Activated naive CD4-positive, alpha-beta T cell treated with anti-CD3 and anti-CD28 coated beads, Interleukin-2, amount 50 U/mL, for 72 hours (primary cell): ENCODE measurements at regions not wholly inside any gene's neighbourhood (a gene's known extent, or its start where the extent isn't known, plus 50 kb on each side); places are given as distances from the start of the nearest gene placed in this dataset.
"Not testable (repeated sequence)": the region's sequence is repeated elsewhere in the genome, so short reads cannot be mapped to it uniquely, and the experiment has no call there.

Experiments used
- ATAC-seq, 2 donors: fragments of 150-1000 bp; cut with Tn5 transposase; 2 replicates each; pipeline ENCODE4 v1.10.0; 2021; ENCODE audit warnings: mild to moderate bottlenecking in 2 of 2, moderate library complexity in 2 of 2
- DNase-seq, 2 donors: peaks; one replicate each; pipeline ENCODE4 v3.0.0; 2021 to 2022; ENCODE audit warnings: low spot score in 2 of 2
- H3K27ac Mint-ChIP-seq, 2 donors: one replicate each; pipeline ENCODE4 v1.8.0; 2022; ENCODE audit warnings: mild to moderate bottlenecking in 2 of 2, mixed read lengths in 2 of 2
- H3K36me3 Mint-ChIP-seq, 2 donors: one replicate each; pipeline ENCODE4 v1.8.0; 2022; ENCODE audit warnings: mixed read lengths in 2 of 2
- H3K9me3 Mint-ChIP-seq, 2 donors: one replicate each; pipeline ENCODE4 v1.8.0; 2022; ENCODE audit warnings: mixed read lengths in 2 of 2

GRCh38 chr5:17406423-17406838 lies 91.6 kb upstream of the TAF11L2 start:
- ATAC-seq (no peak), DNase-seq (no peak)
- H3K9me3 Mint-ChIP-seq, result peaks cover 0 to 4% of the 10 kb centered on the region in 2 donors
- H3K36me3 Mint-ChIP-seq, result no peaks in the 10 kb centered on the region
- H3K27ac Mint-ChIP-seq, result no peak overlapping the region

- H3K9me3 Mint-ChIP-seq, result peaks cover 0 to 4% of the 10 kb centered on the region in 2 donors
- no peaks in the 10 kb centered on the region for H3K36me3 Mint-ChIP-seq
- ATAC-seq, result no peak
- H3K27ac Mint-ChIP-seq, result no peak overlapping the region
- DNase-seq, result no peak
Observed at GRCh38 chr5:17411436-17412402, 86.3 kb upstream of the TAF11L2 start.

DNA sequence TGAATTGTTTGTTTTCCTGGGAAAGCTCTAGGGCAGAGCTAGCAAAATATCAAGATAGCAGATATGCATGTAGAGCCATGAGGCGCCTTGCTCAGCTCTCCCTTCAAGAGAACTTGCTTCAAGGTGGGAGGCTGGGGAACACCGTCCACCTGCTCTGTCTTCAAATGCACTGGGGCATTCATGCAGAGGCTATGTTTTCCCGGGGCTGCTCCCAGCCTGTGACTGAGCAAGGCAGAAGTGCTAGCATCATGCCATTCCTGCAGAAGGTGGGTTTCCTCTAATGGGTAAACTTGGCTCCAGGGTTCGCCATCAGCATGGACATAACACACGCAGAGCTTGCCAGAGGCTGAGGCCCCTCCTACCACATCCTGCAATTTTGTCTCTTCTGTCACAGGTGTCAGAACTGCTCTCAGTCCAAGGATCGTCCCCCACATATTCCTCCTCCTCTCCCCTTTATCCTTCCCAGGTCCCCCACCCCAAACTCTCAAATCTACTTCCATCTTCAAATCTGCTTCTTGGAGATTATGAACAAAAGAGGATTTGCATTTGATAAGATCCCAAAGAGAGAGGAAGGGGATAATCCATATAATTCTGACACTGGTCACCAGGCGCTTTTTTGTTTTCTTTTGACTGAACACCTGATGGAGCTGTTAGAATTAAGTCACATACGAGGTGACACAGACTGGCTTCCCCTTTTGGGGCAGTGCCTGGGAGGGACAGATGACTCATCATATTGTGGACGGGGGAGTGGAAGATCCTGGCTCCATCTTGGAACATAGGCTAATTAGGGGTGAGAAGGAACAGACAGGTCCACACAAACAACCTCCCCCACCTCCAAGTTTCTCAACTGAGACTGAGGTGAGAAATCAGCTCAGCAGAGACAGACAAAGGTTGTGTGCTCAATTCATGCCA lies 85.0 kb upstream of the TAF11L2 start:
- peaks cover 0 to 4% of the 10 kb centered on the region in 2 donors for H3K9me3 Mint-ChIP-seq
- ATAC-seq, result no peak
- no peak for DNase-seq
- no peaks in the 10 kb centered on the region for H3K36me3 Mint-ChIP-seq
- no peak overlapping the region for H3K27ac Mint-ChIP-seq

GRCh38 chr5:17413691-17414090 lies 84.3 kb upstream of the TAF11L2 start:
- DNase-seq, result no peak
- H3K27ac Mint-ChIP-seq, result no peak overlapping the region
- H3K9me3 Mint-ChIP-seq, result peaks cover 0 to 4% of the 10 kb centered on the region in 2 donors
- no peak for ATAC-seq
- no peaks in the 10 kb centered on the region for H3K36me3 Mint-ChIP-seq

- Mint-ChIP-seq H3K9me3 (peaks cover 0 to 4% of the 10 kb centered on the region in 2 donors), H3K27ac (no peak overlapping the region), H3K36me3 (no peaks in the 10 kb centered on the region)
- DNase-seq (no peak), ATAC-seq (no peak)
Observed at GRCh38 chr5:17415321-17415758, 82.7 kb upstream of the TAF11L2 start.

GRCh38 chr5:17416374-17416773 lies 81.7 kb upstream of the TAF11L2 start:
- H3K9me3 Mint-ChIP-seq, result not testable (repeated sequence)

GRCh38 chr5:17424674-17425073 lies 73.4 kb upstream of the TAF11L2 start:
- H3K27ac Mint-ChIP-seq, result no peak overlapping the region
- no peaks in the 10 kb centered on the region for H3K36me3 Mint-ChIP-seq
- no peak for DNase-seq
- no peak for ATAC-seq
- peaks cover 11 to 13% of the 10 kb centered on the region in 2 donors for H3K9me3 Mint-ChIP-seq

More at GRCh38 chr5:17416374-17416773, 81.7 kb upstream of the TAF11L2 start:
- DNase-seq, H3K27ac Mint-ChIP-seq, ATAC-seq, H3K36me3 Mint-ChIP-seq: not testable (repeated sequence)

DNA sequence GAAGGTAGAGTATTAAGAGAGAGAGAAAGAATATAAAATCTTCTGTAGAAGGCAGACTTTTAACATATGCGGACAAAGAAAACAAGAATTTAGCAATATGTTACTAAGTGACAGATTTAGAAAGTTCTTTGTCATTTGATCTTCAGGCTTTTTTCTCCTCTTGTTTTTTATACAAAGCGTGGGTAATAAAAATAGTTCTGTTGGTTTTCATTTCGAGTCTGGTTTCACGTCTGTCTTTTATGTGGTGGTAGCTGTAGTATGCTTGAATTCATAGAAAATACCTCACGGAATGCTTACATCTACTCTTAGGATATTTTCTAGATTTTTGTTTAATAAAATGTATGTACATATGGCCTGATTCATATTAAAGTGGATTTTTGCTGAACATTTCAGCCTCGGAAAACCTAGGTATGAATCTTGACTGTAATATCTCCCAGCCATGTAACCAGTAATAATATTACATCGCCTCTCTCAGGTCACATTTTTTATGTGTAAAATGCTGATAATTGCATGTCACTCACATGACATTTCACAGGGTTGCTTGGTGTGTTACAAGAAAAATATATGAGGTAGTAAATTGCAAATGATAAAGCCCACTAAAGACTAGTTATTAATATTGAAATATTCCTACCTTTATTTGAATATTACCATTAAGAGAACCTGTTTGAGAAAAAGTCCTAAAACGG lies 72.5 kb upstream of the TAF11L2 start:
- DNase-seq, result no peak
- no peak for ATAC-seq
- Mint-ChIP-seq H3K36me3 (no peaks in the 10 kb centered on the region), H3K27ac (no peak overlapping the region), H3K9me3 (peaks cover 11 to 16% of the 10 kb centered on the region in 2 donors)

DNA sequence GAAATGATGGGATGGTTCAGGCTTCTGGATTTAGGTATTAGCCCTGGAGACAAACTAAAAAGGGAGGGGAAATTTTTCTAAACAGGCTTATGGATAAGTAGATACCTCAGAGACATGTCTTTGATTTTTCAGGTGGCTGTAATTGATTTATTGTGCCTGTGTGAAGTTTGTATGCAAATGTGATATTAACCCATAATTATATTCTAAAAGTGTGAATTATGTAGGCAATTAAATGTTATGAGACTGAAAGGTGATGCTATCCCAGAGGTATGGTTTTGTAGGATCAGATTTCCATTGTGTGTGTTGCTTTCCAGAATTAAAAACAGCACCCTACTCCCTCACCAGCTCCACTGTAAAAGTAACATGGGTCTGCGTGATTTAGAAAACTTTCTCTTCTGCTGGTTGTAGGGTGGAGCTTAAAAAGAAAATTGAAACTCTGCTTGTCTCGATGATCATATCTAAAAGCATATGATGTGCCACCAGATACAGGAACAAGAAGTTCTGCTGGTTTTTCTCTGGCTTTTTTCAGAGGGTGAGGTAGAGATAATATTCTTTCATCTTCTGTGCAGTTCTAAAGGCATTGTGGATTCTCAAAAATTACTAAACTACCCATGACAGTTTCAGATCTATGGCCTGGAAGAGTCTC lies 71.8 kb upstream of the TAF11L2 start:
- Mint-ChIP-seq H3K27ac (no peak overlapping the region), H3K36me3 (no peaks in the 10 kb centered on the region), H3K9me3 (peaks cover 11 to 16% of the 10 kb centered on the region in 2 donors)
- DNase-seq (no peak), ATAC-seq (no peak)

DNA sequence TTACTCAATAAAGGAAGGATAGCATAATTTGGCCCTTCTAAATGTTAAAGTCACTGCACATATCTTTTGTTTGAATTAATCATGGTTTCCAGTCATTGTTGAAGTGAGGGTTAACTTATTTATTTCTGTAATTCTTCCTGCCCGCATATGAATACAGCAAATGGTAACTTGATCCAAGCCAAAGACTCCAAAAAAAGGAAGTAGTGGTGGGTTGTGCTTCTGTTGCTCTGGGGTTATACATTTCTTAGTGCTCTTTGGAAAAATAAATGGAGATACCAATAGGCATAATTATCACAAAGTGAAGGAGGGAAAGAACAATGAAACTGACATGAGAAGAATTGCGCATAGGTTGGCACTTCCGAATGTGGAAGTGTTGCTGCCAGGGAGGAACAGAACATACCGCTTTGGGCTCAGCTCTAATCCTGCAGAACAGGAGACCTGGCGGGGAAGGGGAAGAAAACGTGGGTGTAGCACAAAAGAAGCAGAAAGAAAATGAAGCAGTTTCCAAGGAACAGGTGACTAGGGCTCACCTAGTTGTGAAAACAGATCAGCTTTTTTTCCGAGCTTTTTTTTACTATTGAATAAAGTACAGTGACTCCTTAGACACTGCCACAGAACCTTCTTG lies 69.7 kb upstream of the TAF11L2 start:
- ATAC-seq (no peak), DNase-seq (no peak)
- Mint-ChIP-seq H3K9me3 (peaks cover 10 to 15% of the 10 kb centered on the region in 2 donors), H3K27ac (no peak overlapping the region), H3K36me3 (no peaks in the 10 kb centered on the region)

DNA sequence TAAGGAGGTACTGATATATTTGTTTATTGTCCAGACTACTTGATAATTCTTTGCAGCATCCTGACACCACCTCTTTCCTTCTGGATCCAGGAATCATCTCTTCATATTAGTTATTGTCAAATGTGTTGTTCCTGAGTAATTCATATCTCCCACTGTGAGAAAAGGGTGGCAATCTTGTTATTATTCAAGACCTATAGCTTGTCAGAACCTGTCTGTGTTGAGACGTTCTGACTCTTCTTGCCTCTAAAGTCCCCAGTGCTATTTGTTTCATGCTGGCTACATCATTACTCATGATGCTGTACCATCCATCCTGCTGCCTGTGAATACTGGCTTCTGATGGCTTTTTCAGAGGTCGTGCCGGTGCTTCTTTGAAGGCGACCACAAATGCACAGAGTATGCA lies 68.7 kb upstream of the TAF11L2 start:
- Mint-ChIP-seq H3K36me3 (no peaks in the 10 kb centered on the region), H3K27ac (no peak overlapping the region), H3K9me3 (peaks cover 4 to 9% of the 10 kb centered on the region in 2 donors)
- DNase-seq (no peak), ATAC-seq (no peak)

GRCh38 chr5:17430241-17430640 lies 67.8 kb upstream of the TAF11L2 start:
- DNase-seq (no peak), ATAC-seq (no peak)
- Mint-ChIP-seq H3K9me3 (peaks cover 4 to 9% of the 10 kb centered on the region in 2 donors), H3K36me3 (no peaks in the 10 kb centered on the region), H3K27ac (no peak overlapping the region)

DNA sequence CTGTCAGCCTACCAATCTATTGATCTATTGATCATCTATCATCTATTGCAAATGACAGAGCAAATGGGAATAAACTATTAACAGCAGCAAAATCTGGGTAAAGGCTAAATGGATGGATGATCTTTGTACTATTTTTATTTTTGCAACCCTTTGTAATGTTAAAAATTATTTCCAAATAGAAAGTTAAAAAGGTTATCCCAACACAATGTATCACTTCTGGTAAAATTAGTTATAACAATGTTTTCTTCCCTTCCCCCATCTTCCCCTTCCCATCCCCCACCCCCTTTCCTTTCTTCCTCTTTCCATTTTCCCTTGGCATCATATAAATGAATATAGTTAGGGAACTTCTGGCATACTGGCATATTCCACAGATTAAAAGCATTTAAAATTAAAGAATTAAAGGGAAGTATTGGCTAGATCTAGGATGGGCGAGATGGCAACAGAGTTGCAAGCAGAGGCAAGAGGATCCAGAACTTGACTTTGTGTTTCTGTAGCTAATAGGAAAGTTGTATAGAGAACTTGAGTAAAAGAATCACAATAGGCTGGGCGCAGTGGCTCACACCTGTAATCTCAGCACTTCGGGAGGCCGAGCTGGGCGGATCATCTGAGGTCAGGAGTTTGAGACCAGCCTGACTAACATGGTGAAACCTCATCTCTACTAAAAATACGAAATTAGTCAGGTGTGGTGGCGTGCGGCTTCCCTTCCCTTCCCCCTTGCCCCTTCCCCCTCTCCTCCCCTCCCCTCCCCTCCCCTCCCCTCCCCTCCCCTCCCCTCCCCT lies 66.6 kb upstream of the TAF11L2 start:
- peaks cover 4 to 14% of the 10 kb centered on the region in 2 donors for H3K9me3 Mint-ChIP-seq
- H3K27ac Mint-ChIP-seq, result no peak overlapping the region
- DNase-seq (no peak), ATAC-seq (no peak)
- H3K36me3 Mint-ChIP-seq, result no peaks in the 10 kb centered on the region

DNA sequence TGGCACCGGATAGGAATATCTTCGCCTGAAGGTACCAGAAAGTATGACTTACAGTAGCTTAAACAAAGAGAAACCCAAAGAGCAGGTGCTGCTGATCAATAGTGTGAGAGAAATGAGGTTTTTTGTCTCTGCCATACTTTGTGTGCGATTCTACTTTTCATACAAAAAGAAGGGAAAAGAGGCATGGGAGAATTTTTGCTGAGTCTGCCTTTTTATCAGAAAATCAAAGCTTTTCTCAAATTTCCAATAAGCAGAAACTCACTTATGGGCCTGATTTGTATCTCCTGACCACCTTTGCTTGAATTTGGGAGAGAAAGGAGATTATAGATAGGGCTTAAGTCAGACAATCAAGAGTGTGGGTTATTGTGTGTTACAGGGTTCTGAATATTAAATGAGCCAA lies 65.5 kb upstream of the TAF11L2 start:
- Mint-ChIP-seq H3K27ac (no peak overlapping the region), H3K9me3 (peaks cover 4 to 18% of the 10 kb centered on the region in 2 donors), H3K36me3 (peaks cover 0 to 8% of the 10 kb centered on the region in 2 donors)
- DNase-seq (no peak), ATAC-seq (no peak)

DNA sequence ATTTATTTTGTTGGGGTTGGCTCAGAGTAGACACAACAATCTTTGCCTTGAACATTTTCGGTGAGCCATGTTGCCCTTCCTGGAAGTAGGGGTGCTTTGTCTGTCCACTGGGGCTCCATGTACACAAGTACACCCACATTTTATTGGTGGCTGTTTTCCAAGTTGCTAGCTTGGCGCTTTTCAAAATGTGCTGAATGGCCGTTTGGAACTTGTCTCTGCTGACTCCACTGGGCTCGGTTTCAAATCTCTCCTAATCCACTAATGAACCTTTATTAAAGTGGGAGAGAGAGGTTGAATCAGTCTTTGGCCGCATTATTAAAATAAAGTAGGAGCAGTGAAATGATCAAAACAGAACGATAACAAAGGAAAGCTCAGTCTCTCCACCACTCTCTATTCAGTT lies 64.6 kb upstream of the TAF11L2 start:
- no peak for ATAC-seq

More for the DNA sequence above, 64.6 kb upstream of the TAF11L2 start:
- Mint-ChIP-seq H3K27ac (no peak overlapping the region), H3K9me3 (peaks cover 9 to 21% of the 10 kb centered on the region in 2 donors), H3K36me3 (peaks cover 0 to 14% of the 10 kb centered on the region in 2 donors)
- no peak for DNase-seq
